Parathyroid adenoma (tissue), 2 donors: ENCODE measurements at regions not wholly inside any gene's neighbourhood (a gene's known extent, or its start where the extent isn't known, plus 50 kb on each side); places are given as distances from the start of the nearest gene placed in this dataset.
"Not testable (repeated sequence)": the region's sequence is repeated elsewhere in the genome, so short reads cannot be mapped to it uniquely, and the experiment has no call there.

Experiments
- H2AFZ ChIP-seq: fragments of 300-600 bp; sonication (generic); one replicate; pipeline ENCODE4 v1.7.0; 2017; ENCODE audit warnings: antibody characterized with exemption, mild to moderate bottlenecking
- H3K27ac ChIP-seq: fragments of 300-600 bp; sonication (generic); one replicate; pipeline ENCODE4 v1.7.0; 2017
- H3K27me3 ChIP-seq: fragments of 300-600 bp; sonication (generic); one replicate; pipeline ENCODE4 v1.7.0; 2017; ENCODE audit warnings: low read length; ENCODE audit not compliant: control insufficient read depth, insufficient read depth
- H3K36me3 ChIP-seq: fragments of 300-600 bp; sonication (generic); one replicate; pipeline ENCODE4 v1.7.0; 2017; ENCODE audit warnings: low read length; ENCODE audit not compliant: control insufficient read depth, insufficient read depth
- H3K4me1 ChIP-seq: fragments of 300-600 bp; sonication (generic); one replicate; pipeline ENCODE4 v1.7.0; 2017; ENCODE audit warnings: control low read depth
- H3K4me2 ChIP-seq: fragments of 300-600 bp; sonication (generic); one replicate; pipeline ENCODE4 v1.7.0; 2017; ENCODE audit warnings: low read length
- H3K4me3 ChIP-seq: fragments of 300-600 bp; sonication (generic); one replicate; pipeline ENCODE4 v1.7.0; 2017; ENCODE audit warnings: low read depth, low read length
- H3K79me2 ChIP-seq: fragments of 300-600 bp; sonication (generic); one replicate; pipeline ENCODE4 v1.7.0; 2017; ENCODE audit warnings: control low read depth
- H3K9ac ChIP-seq: fragments of 300-600 bp; sonication (generic); one replicate; pipeline ENCODE4 v1.7.0; 2017; ENCODE audit warnings: mild to moderate bottlenecking
- H3K9me3 ChIP-seq: fragments of 300-600 bp; sonication (generic); one replicate; pipeline ENCODE4 v1.7.0; 2017; ENCODE audit warnings: low read length; ENCODE audit not compliant: control insufficient read depth
- TF ChIP-seq, protein P1 (sequence below): fragments of 300-600 bp; sonication (generic); IDR thresholded peaks from one replicate; pipeline ENCODE4 v1.7.0; 2017; ENCODE audit warnings: antibody characterized with exemption, mild to moderate bottlenecking
- donor health status: primary hyperparathyroidism.

DNA sequence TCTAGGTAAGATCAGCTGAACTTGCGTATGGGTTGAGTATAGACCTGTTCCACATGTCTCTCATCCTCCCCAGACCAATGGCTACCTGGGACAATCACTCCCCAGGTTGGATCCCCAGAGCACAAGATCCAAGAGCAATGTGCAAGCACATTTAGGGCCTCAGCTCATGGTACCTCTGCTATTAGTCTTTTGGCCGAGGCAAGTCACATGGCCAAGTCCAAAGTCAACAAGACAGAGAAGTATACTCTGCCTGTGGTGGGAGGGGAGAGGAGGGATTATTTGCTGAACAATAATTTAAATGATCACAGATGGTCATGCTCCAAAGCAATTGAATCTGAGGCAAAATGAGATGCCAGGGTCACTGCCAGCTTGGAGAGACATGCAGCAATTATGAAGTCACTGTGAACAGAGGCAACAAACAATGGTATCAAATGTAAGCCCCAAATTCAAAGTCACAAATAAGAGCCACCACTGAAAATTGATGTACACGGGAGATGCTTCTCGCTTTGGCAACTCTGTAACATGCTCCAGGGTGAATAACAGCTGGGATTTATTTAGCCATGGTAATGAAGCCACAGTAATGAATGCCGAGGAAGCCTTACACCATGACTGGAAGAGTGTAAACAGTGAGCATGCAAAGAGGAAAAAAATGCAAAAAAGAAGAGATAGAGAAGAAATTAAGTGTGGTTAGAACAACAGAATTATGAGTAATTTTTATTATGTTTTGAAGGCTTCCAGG, 149.1 kb downstream of the ZNF281 start:
- Histone ChIP-seq H3K4me3 (no peak overlapping the region), H2AFZ (no peak overlapping the region), H3K4me1 (no peaks in the 10 kb centered on the region), H3K27ac (no peak overlapping the region), H3K79me2 (no peaks in the 10 kb centered on the region), H3K9ac (no peak overlapping the region), H3K9me3 (no peaks in the 10 kb centered on the region), H3K27me3 (no peaks in the 10 kb centered on the region), H3K4me2 (no peak overlapping the region), H3K36me3 (no peaks in the 10 kb centered on the region)
- TF ChIP-seq, protein P1, sequence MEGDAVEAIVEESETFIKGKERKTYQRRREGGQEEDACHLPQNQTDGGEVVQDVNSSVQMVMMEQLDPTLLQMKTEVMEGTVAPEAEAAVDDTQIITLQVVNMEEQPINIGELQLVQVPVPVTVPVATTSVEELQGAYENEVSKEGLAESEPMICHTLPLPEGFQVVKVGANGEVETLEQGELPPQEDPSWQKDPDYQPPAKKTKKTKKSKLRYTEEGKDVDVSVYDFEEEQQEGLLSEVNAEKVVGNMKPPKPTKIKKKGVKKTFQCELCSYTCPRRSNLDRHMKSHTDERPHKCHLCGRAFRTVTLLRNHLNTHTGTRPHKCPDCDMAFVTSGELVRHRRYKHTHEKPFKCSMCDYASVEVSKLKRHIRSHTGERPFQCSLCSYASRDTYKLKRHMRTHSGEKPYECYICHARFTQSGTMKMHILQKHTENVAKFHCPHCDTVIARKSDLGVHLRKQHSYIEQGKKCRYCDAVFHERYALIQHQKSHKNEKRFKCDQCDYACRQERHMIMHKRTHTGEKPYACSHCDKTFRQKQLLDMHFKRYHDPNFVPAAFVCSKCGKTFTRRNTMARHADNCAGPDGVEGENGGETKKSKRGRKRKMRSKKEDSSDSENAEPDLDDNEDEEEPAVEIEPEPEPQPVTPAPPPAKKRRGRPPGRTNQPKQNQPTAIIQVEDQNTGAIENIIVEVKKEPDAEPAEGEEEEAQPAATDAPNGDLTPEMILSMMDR, result no peak

DNA sequence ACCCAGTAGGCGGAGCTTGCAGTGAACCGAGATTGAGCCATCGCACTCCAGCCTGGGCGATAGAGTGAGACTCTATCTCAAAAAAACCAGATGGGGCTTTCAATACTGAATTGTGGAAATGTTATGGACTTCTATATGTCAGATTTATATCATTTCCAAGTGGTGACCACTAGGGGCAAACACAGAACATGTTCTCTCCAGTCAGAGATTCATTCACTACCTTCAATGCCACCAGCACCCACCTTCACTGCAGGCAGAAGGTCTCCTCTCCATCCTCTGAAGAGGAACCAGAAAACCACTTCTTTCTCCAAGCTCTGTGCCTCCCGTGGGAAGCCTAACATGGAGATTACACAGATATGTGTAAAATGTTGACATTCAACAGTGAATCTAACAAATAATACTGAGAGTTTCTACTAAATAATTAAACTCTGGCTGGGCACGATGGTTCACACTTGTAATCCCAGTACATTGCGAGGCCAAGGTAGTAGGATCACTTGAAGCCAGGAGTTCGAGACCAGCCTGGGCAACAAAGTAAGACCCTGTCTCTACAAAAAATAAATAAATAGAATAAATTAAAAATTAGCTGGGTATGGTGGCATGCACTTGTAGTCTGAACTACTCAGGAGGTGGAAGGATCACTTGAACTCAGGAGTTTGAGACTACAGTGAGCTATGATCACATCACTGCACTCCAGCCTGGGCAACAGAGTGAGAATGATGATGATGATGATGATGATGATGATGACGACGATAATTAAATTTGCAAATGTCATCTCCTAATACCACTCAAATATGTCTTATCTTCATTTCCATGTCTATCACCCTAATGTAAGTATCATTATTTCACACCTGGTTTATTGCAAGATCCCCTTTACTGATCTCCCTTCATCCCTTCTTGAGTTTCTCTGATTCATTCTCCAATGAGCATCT, 151.1 kb downstream of the ZNF281 start:
- no peak overlapping the region for H3K4me2 ChIP-seq

DNA sequence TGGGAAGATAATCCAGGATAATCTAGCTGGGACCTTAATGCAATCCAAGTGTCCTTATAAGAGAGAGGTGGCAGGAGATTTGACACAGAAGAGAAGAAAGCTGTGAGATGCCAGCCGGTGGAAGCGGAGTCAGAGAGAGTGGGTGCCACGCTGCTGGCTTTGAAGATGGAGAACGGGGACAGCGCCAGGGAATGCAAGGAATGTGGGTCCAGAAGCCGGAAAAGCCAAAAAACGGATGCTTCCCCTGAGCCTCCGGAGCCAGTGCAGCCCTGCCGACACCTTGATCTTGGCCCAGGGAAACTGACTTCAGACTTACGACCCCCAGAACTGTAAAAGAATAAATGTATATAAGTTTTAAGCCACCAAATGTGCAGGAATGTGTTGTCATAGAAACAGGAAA, 152.6 kb downstream of the ZNF281 start:
- Histone ChIP-seq H3K4me2 (no peak overlapping the region), H3K36me3 (no peaks in the 10 kb centered on the region), H2AFZ (no peak overlapping the region), H3K9me3 (no peaks in the 10 kb centered on the region), H3K4me1 (no peaks in the 10 kb centered on the region), H3K79me2 (no peaks in the 10 kb centered on the region), H3K27ac (no peak overlapping the region), H3K9ac (no peak overlapping the region), H3K4me3 (no peak overlapping the region), H3K27me3 (no peaks in the 10 kb centered on the region)
- TF ChIP-seq, protein P1, result no peak

More for the DNA sequence above, 151.1 kb downstream of the ZNF281 start:
- Histone ChIP-seq H3K27me3 (no peaks in the 10 kb centered on the region), H2AFZ (no peak overlapping the region), H3K4me3 (no peak overlapping the region), H3K9me3 (no peaks in the 10 kb centered on the region), H3K79me2 (no peaks in the 10 kb centered on the region), H3K36me3 (no peaks in the 10 kb centered on the region), H3K27ac (no peak overlapping the region), H3K4me1 (no peaks in the 10 kb centered on the region), H3K9ac (no peak overlapping the region)
- TF ChIP-seq, protein P1, result no peak

DNA sequence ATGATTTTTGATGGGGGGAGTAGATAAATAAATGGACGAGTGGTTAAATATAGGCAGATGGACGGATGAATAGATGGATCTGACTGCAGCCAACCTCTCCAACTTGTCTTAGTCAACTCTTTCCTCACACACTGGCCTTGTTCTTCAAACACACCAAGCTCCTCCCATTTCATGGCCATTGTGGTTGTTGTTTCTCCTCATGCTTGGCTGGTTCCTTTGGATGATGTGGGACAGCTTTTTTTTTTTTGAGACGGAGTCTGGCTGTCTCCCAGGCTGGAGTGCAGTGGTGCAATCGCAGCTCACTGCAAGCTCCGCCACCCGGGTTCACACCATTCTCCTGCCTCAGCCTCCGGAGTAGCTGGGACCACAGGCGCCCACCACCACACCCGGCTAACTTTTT, 155.2 kb downstream of the ZNF281 start:
- H3K9me3 ChIP-seq, H2AFZ ChIP-seq, H3K36me3 ChIP-seq, H3K9ac ChIP-seq, H3K27ac ChIP-seq, H3K4me2 ChIP-seq, H3K27me3 ChIP-seq, H3K4me3 ChIP-seq, H3K79me2 ChIP-seq, H3K4me1 ChIP-seq: not testable (repeated sequence)

DNA sequence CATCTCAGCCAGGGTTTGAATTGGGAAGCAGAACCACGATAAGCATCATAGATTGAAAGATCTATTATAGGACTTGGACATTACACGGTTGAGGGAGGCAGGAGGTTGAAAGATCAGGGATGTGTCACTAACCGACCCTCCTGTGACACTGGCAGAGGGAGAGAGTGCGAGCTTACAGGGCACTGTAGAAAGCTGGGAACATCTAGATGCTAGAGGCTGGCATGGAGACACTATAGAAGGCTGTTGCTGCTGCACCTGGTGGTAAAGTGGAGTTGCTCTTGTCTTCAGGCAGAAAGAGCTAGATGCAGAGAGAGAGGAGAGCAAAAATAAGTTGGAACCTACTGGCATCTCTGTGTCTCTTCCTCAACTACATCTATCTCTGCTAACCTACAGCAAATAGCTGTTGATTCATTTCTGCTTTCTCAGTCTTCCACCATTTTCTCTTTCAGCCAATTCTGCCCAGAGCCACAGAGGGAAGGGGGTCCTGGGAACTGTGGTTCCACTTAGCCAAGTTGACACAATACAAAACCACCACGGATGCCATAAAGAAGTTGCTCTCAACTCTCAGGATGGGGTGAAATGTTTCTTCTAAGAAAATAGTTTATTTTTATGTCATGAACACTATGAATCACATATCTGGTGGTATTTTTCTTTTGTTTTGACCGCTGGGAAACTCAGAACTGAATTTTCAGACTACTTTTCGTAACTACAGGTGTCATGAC, 155.9 kb downstream of the ZNF281 start:
- Histone ChIP-seq H3K4me1 (no peaks in the 10 kb centered on the region), H3K9me3 (no peaks in the 10 kb centered on the region), H2AFZ (no peak overlapping the region), H3K4me3 (no peak overlapping the region), H3K27ac (no peak overlapping the region), H3K27me3 (no peaks in the 10 kb centered on the region), H3K9ac (no peak overlapping the region), H3K79me2 (no peaks in the 10 kb centered on the region), H3K4me2 (no peak overlapping the region), H3K36me3 (no peaks in the 10 kb centered on the region)
- TF ChIP-seq, protein P1, result no peak
